ENCODE measurements at regions not wholly inside any gene's neighbourhood (a gene's known extent, or its start where the extent isn't known, plus 50 kb on each side); places are given as distances from the start of the nearest gene placed in this dataset.

DNA sequence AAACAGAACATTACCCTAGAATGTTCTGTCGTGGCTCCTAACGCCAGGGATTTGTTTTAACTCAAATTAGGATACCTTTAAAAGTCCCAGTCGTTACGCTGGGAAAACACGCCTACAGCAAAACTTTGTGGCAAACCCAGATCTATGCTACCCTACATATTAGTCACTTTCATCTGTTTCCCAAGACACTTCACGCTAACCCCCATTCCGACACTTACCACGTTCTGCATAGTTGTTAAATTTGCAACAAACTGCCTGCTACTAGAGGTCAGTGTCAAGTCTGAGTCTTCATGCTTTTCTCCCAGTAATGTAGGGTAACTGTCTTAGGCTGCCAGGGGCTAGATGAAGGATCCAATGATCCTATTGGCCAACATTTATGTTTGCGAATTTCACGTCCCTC is 140.3 kb downstream of the RASEF start:
- Histone ChIP-seq H3F3A (ENCODE audit: control insufficient read depth, insufficient read depth) (no peaks in the 10 kb centered on the region), H4K20me1 (ENCODE audit: control insufficient read depth, insufficient read depth, low read depth, low read length) (no peaks in the 10 kb centered on the region), H3K9me3 (ENCODE audit: control insufficient read depth, insufficient read depth, low read length) (no peaks in the 10 kb centered on the region), H3K9me2 (replicated peaks; ENCODE audit: control insufficient read depth, low read length) (no peaks in the 10 kb centered on the region), H3K27ac (ENCODE audit: low read depth, low read length) (no peak overlapping the region), H3K36me3 (ENCODE audit: control insufficient read depth, low read length) (no peaks in the 10 kb centered on the region), H3K4me1 (ENCODE audit: control insufficient read depth, low read length) (no peaks in the 10 kb centered on the region), H3K79me2 (ENCODE audit: control insufficient read depth, low read length) (no peaks in the 10 kb centered on the region), H3K27me3 (ENCODE audit: control insufficient read depth, low read length) (no peaks in the 10 kb centered on the region), H3K4me2 (ENCODE audit: low read length) (no peak overlapping the region), H3K4me3 (ENCODE audit: low read length) (no peak overlapping the region)
- no peak for TF ChIP-seq EZH2phosphoT487 (IDR thresholded peaks at IDR 0.05; ENCODE audit: borderline replicate concordance, low read length)
- TF ChIP-seq, protein P1, sequence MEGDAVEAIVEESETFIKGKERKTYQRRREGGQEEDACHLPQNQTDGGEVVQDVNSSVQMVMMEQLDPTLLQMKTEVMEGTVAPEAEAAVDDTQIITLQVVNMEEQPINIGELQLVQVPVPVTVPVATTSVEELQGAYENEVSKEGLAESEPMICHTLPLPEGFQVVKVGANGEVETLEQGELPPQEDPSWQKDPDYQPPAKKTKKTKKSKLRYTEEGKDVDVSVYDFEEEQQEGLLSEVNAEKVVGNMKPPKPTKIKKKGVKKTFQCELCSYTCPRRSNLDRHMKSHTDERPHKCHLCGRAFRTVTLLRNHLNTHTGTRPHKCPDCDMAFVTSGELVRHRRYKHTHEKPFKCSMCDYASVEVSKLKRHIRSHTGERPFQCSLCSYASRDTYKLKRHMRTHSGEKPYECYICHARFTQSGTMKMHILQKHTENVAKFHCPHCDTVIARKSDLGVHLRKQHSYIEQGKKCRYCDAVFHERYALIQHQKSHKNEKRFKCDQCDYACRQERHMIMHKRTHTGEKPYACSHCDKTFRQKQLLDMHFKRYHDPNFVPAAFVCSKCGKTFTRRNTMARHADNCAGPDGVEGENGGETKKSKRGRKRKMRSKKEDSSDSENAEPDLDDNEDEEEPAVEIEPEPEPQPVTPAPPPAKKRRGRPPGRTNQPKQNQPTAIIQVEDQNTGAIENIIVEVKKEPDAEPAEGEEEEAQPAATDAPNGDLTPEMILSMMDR (IDR thresholded peaks at IDR 0.05; ENCODE audit: low read depth, low read length, poor library complexity, severe bottlenecking), result no peak

DNA sequence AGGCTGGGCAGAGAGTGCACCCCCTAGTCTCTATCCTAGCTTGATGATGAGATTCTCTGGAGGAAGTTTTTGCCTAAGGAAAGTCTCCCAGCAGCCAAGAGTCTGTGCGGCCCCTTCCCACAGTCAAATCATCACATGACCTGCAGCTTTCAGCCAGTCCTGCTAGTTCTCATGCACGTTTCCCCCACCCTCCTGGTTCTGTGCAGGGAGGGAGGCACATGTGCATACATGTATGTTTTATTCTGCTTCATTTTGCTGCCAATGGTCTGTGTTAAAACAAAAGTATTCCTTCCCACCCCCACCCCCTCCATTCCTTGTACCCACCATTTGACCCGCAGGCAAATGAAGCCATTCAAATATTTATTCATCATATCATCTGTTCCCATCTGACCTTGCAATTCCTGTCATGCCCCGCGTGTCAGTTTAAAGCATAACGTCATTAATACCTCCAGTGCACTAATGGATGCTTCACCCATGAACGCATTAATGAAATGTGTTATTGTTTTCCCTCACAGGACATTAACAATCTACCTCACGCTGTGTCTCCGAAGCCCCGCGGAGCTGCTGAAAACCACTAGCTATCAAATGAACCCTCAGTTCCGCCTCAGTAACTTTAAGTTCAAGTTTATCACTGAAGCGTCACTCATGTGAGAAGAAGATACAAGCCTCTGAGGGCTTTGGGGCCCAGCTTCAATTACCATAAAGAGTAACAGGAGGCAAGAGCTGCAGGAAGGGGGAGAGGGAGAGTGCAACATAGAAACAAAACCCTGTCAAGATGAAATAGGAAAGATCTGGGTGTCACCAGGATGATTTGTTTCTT is 139.6 kb downstream of the RASEF start:
- no peaks in the 10 kb centered on the region for H3K27me3 ChIP-seq (ENCODE audit: control insufficient read depth, low read length)
- H3F3A ChIP-seq (ENCODE audit: control insufficient read depth, insufficient read depth), result no peaks in the 10 kb centered on the region
- H3K36me3 ChIP-seq (ENCODE audit: control insufficient read depth, low read length), result no peaks in the 10 kb centered on the region
- no peaks in the 10 kb centered on the region for H3K9me2 ChIP-seq (replicated peaks; ENCODE audit: control insufficient read depth, low read length)
- H3K4me3 ChIP-seq (ENCODE audit: low read length), result no peak overlapping the region
- no peaks in the 10 kb centered on the region for H3K79me2 ChIP-seq (ENCODE audit: control insufficient read depth, low read length)
- TF ChIP-seq, protein P1 (IDR thresholded peaks at IDR 0.05; ENCODE audit: low read depth, low read length, poor library complexity, severe bottlenecking), result no peak
- TF ChIP-seq EZH2phosphoT487 (IDR thresholded peaks at IDR 0.05; ENCODE audit: borderline replicate concordance, low read length), result no peak
- H3K4me1 ChIP-seq (ENCODE audit: control insufficient read depth, low read length), result no peaks in the 10 kb centered on the region
- H4K20me1 ChIP-seq (ENCODE audit: control insufficient read depth, insufficient read depth, low read depth, low read length), result no peaks in the 10 kb centered on the region
- no peak overlapping the region for H3K27ac ChIP-seq (ENCODE audit: low read depth, low read length)
- no peak overlapping the region for H3K4me2 ChIP-seq (ENCODE audit: low read length)
- H3K9me3 ChIP-seq (ENCODE audit: control insufficient read depth, insufficient read depth, low read length), result no peaks in the 10 kb centered on the region

DNA sequence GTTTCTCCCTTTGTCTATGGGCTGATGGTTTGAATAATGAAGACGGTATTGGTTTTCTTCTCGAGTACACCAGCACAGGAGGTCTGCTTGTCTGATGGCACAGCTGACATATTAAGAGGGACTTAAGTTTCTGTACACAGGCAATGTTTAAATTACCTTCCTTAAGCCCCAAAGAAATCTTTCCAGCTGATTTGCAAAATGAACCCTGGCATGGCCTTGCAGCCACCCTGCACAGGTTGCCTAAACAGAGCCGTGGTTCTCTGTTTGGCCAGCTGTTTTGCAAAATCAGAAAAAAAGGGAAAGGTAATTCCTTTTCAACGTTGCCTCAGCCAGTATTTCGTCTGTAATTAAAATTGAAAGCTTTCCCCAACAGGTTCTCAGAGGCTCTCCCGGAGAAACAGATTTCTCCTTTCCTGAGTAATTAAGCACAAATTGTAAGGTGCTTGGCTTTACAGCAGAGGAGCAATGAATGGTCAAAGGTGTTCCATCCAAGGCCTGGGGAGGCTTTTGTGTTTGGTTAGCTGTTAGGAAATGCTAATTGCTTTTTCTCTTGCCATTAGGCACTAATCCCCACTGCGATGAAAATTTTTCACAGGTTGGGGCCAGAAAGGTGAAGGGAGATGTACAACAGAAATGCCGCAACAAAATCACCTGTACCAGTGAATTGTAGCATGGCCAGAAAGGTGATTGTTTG is 138.9 kb downstream of the RASEF start:
- Histone ChIP-seq H3K4me1 (ENCODE audit: control insufficient read depth, low read length) (no peaks in the 10 kb centered on the region), H3K79me2 (ENCODE audit: control insufficient read depth, low read length) (no peaks in the 10 kb centered on the region), H3K27me3 (ENCODE audit: control insufficient read depth, low read length) (no peaks in the 10 kb centered on the region), H3K9me3 (ENCODE audit: control insufficient read depth, insufficient read depth, low read length) (no peaks in the 10 kb centered on the region), H3K4me2 (ENCODE audit: low read length) (no peak overlapping the region), H4K20me1 (ENCODE audit: control insufficient read depth, insufficient read depth, low read depth, low read length) (no peaks in the 10 kb centered on the region), H3K27ac (ENCODE audit: low read depth, low read length) (no peak overlapping the region), H3K9me2 (replicated peaks; ENCODE audit: control insufficient read depth, low read length) (no peaks in the 10 kb centered on the region), H3F3A (ENCODE audit: control insufficient read depth, insufficient read depth) (no peaks in the 10 kb centered on the region), H3K4me3 (ENCODE audit: low read length) (no peak overlapping the region), H3K36me3 (ENCODE audit: control insufficient read depth, low read length) (no peaks in the 10 kb centered on the region)
- TF ChIP-seq EZH2phosphoT487 (IDR thresholded peaks at IDR 0.05; ENCODE audit: borderline replicate concordance, low read length), result no peak
- TF ChIP-seq, protein P1 (IDR thresholded peaks at IDR 0.05; ENCODE audit: low read depth, low read length, poor library complexity, severe bottlenecking), result no peak

Measured in DOHH2 (cell line).